OCI-LY7 (cell line): ENCODE measurements at regions not wholly inside any gene's neighbourhood (a gene's known extent, or its start where the extent isn't known, plus 50 kb on each side); places are given as distances from the start of the nearest gene placed in this dataset.

Experiments used
- BruUV-seq: library from RNA; stranded (reverse); fragments of 400-500 nt; replicated peaks from 2 replicates; lab custom pipeline; 2021; lab: Mats Ljungman, UMichigan
- CTCF ChIA-PET: fragments of 300-600 bp; sonication (Branson Sonifier 250); formaldehyde crosslinking; loops from one replicate; lab custom pipeline; 2022; ENCODE audit warnings: antibody characterized with exemption; ENCODE audit not compliant: unreplicated experiment; lab: Charles Lee
- POLR2A ChIA-PET: fragments of 300-600 bp; sonication (Branson Sonifier 250); formaldehyde crosslinking; loops from one replicate; lab custom pipeline; 2022; ENCODE audit warnings: antibody characterized with exemption; lab: Charles Lee
- DNase-seq: peaks from one replicate; pipeline ENCODE4 v3.0.0-alpha.2; 2015; ENCODE audit warnings: low spot score
- H2AFZ ChIP-seq: fragments of 200-600 bp; sonication (generic), shearing (Covaris generic); 2 replicates; pipeline ENCODE4 v1.6.1; 2014; ENCODE audit warnings: mild to moderate bottlenecking, antibody characterized with exemption, low read length, moderate library complexity
- H3K27ac ChIP-seq: fragments of 200-600 bp; sonication (generic); 2 replicates; pipeline ENCODE4 v1.5.1; 2014; ENCODE audit warnings: mixed run types, low read depth, mild to moderate bottlenecking, moderate library complexity, low read length, inconsistent platforms; ENCODE audit not compliant: poor library complexity, severe bottlenecking
- H3K36me3 ChIP-seq: fragments of 200-600 bp; sonication (generic); 2 replicates; pipeline ENCODE4 v1.6.1; 2014; ENCODE audit warnings: mild to moderate bottlenecking, antibody characterized with exemption, low read length, moderate library complexity, mixed read lengths; ENCODE audit not compliant: insufficient read depth
- H3K4me1 ChIP-seq: fragments of 200-600 bp; sonication (generic); 2 replicates; pipeline ENCODE4 v1.5.1; 2014; ENCODE audit warnings: mild to moderate bottlenecking, low read length; ENCODE audit not compliant: insufficient read depth, poor library complexity, severe bottlenecking
- H3K4me2 ChIP-seq: fragments of 200-600 bp; sonication (generic); 2 replicates; pipeline ENCODE4 v1.6.1; 2014; ENCODE audit warnings: mild to moderate bottlenecking, low read length
- H3K4me3 ChIP-seq: fragments of 200-600 bp; sonication (generic); 2 replicates; pipeline ENCODE4 v1.5.1; 2014; ENCODE audit warnings: mild to moderate bottlenecking, low read depth, low read length; ENCODE audit not compliant: poor library complexity, severe bottlenecking
- H3K79me2 ChIP-seq: fragments of 200-600 bp; sonication (generic); 2 replicates; pipeline ENCODE4 v1.6.1; 2016; ENCODE audit warnings: low read depth, mild to moderate bottlenecking, low read length, moderate library complexity, mixed read lengths; ENCODE audit not compliant: insufficient read depth
- H3K9me2 ChIP-seq: fragments of 200-600 bp; sonication (generic); 2 replicates; pipeline ENCODE4 v1.6.1; 2016; ENCODE audit warnings: mild to moderate bottlenecking, low read length, mixed read lengths; ENCODE audit not compliant: insufficient read depth
- H3K9me3 ChIP-seq: fragments of 200-600 bp; sonication (generic); 2 replicates; pipeline ENCODE4 v1.6.1; 2014; ENCODE audit warnings: mild to moderate bottlenecking, mixed run types, low read length, mixed read lengths
- H4K20me1 ChIP-seq: fragments of 200-600 bp; sonication (generic); 2 replicates; pipeline ENCODE4 v1.6.1; 2014; ENCODE audit warnings: mild to moderate bottlenecking, antibody characterized with exemption, low read length, moderate library complexity, mixed read lengths; ENCODE audit not compliant: insufficient read depth
- EZH2phosphoT487 ChIP-seq: fragments of 200-600 bp; sonication (generic); IDR thresholded peaks from 2 replicates; pipeline ENCODE4 v1.6.1; 2018; ENCODE audit warnings: low read depth, borderline replicate concordance, mild to moderate bottlenecking, mixed run types, antibody characterized with exemption, low read length, moderate library complexity, mixed read lengths
- intact Hi-C: fragments of 100-400 bp; cut with micrococcal nuclease; formaldehyde crosslinking; loops from one replicate; pipeline ENCODE4 v1.10.0; 2022; ENCODE audit not compliant: unreplicated experiment
- TF ChIP-seq, protein P1 (sequence below): fragments of 200-600 bp; sonication (generic); conservative IDR thresholded peaks from 2 replicates; pipeline ENCODE4 v1.5.1; 2014; ENCODE audit warnings: mild to moderate bottlenecking, antibody characterized with exemption, low read length, moderate library complexity, mixed read lengths

GRCh38 chr13:27336014-27336673 lies 65.5 kb downstream of the RASL11A start:
- H3K79me2 ChIP-seq = no peaks in the 10 kb centered on the region
- intact Hi-C loops = loop anchor here (5.0 kb wide), 1 partner anchor 64 kb away; the partner anchor contains the start of gene RASL11A
- H3K4me2 ChIP-seq = no peak overlapping the region
- H3K9me2 ChIP-seq = no peaks in the 10 kb centered on the region
- no peaks in the 10 kb centered on the region for H4K20me1 ChIP-seq
- H2AFZ ChIP-seq = no peak overlapping the region
- no peak overlapping the region for H3K27ac ChIP-seq
- no peak for DNase-seq
- H3K36me3 ChIP-seq = no peaks in the 10 kb centered on the region
- POLR2A ChIA-PET = interaction anchor here (0.5 kb wide), 1 partner anchor 851 kb away, joined by 3 read pairs; no protein-coding TSS in a partner anchor
- H3K9me3 ChIP-seq = no peaks in the 10 kb centered on the region
- CTCF ChIA-PET = interaction anchor here (0.7 kb wide), 1 partner anchor 394 kb away, joined by 3 read pairs; no protein-coding TSS in a partner anchor
- no peak overlapping the region for H3K4me3 ChIP-seq
- TF ChIP-seq, protein P1, sequence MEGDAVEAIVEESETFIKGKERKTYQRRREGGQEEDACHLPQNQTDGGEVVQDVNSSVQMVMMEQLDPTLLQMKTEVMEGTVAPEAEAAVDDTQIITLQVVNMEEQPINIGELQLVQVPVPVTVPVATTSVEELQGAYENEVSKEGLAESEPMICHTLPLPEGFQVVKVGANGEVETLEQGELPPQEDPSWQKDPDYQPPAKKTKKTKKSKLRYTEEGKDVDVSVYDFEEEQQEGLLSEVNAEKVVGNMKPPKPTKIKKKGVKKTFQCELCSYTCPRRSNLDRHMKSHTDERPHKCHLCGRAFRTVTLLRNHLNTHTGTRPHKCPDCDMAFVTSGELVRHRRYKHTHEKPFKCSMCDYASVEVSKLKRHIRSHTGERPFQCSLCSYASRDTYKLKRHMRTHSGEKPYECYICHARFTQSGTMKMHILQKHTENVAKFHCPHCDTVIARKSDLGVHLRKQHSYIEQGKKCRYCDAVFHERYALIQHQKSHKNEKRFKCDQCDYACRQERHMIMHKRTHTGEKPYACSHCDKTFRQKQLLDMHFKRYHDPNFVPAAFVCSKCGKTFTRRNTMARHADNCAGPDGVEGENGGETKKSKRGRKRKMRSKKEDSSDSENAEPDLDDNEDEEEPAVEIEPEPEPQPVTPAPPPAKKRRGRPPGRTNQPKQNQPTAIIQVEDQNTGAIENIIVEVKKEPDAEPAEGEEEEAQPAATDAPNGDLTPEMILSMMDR = no peak
- no peak for TF ChIP-seq EZH2phosphoT487
- H3K4me1 ChIP-seq = peaks cover 4% of the 10 kb centered on the region
- BruUV-seq = no TSS peak

DNA sequence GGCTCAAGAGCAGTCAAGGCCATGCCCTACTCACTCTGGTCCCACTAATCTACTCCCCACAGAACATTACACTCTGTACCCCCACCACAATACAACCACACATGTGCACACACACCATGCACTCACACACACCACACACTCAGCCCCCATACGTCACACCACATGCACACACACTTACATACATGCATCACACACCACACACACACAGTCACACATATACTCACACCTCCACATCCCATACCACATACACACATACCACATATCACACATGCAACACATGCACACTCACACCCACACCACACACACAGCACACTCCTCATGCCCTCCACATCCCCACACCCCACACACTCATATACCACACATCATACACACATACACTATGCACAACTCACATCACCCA lies 67.6 kb downstream of the RASL11A start:
- no peaks in the 10 kb centered on the region for H3K9me2 ChIP-seq
- no peaks in the 10 kb centered on the region for H3K9me3 ChIP-seq
- no peak overlapping the region; the same call in 1 of the 2 replicates for H2AFZ ChIP-seq
- POLR2A ChIA-PET = interaction anchor here (0.8 kb wide), 1 partner anchor 41 kb away, joined by 4 read pairs; no protein-coding TSS in a partner anchor
- H4K20me1 ChIP-seq = no peaks in the 10 kb centered on the region
- no TSS peak for BruUV-seq
- H3K4me2 ChIP-seq = no peak overlapping the region
- H3K4me3 ChIP-seq = no peak overlapping the region
- DNase-seq = no peak
- CTCF ChIA-PET = interaction anchor here (0.6 kb wide), 1 partner anchor 24 kb away, joined by 3 read pairs; no protein-coding TSS in a partner anchor
- no peaks in the 10 kb centered on the region for H3K36me3 ChIP-seq
- no peaks in the 10 kb centered on the region for H3K79me2 ChIP-seq
- no peak overlapping the region for H3K27ac ChIP-seq
- H3K4me1 ChIP-seq = peaks cover 4% of the 10 kb centered on the region
- intact Hi-C loops = loop anchor here (2.0 to 5.0 kb wide), 2 partner anchors 66 to 167 kb away; partner anchors contain the start of genes RASL11A and USP12
- TF ChIP-seq, protein P1 = no peak
- no peak for TF ChIP-seq EZH2phosphoT487

GRCh38 chr13:27338816-27339215 lies 68.2 kb downstream of the RASL11A start:
- peak; percentile 79 for DNase-seq
- intact Hi-C loops = loop anchor here (2.0 to 5.0 kb wide), 2 partner anchors 67 to 168 kb away; partner anchors contain the start of genes RASL11A and USP12
- H2AFZ ChIP-seq = no peak overlapping the region; the same call in 1 of the 2 replicates

More at GRCh38 chr13:27338816-27339215, 68.2 kb downstream of the RASL11A start:
- ChIA-PET POLR2A (interaction anchor here (0.6 to 1.1 kb wide), 6 partner anchors 21 to 834 kb away, joined by 3 to 8 read pairs (median 4); no protein-coding TSS in a partner anchor), CTCF (interaction anchor here (0.6 to 0.9 kb wide), 2 partner anchors 9 to 23 kb away, joined by 3 to 5 read pairs; no protein-coding TSS in a partner anchor)
- no TSS peak for BruUV-seq
- Histone ChIP-seq H3K9me2 (no peaks in the 10 kb centered on the region), H3K9me3 (no peaks in the 10 kb centered on the region), H4K20me1 (no peaks in the 10 kb centered on the region), H3K4me3 (no peak overlapping the region), H3K36me3 (no peaks in the 10 kb centered on the region), H3K4me2 (no peak overlapping the region), H3K79me2 (no peaks in the 10 kb centered on the region), H3K27ac (no peak overlapping the region), H3K4me1 (peaks cover 4% of the 10 kb centered on the region)
- TF ChIP-seq, protein P1 = no peak
- TF ChIP-seq EZH2phosphoT487 = no peak
